Endothelial cell (in vitro differentiated cells): ENCODE measurements at regions not wholly inside any gene's neighbourhood (a gene's known extent, or its start where the extent isn't known, plus 50 kb on each side); places are given as distances from the start of the nearest gene placed in this dataset.

Experiments used
- DNase-seq: peaks from one replicate; pipeline ENCODE4 v3.0.0; 2021; ENCODE audit warnings: low spot score
- H3K27ac Mint-ChIP-seq: one replicate; pipeline ENCODE4 v1.8.0; 2021; ENCODE audit warnings: mixed read lengths, inconsistent platforms; ENCODE audit not compliant: unreplicated experiment
- H3K27me3 Mint-ChIP-seq: one replicate; pipeline ENCODE4 v1.8.0; 2021; ENCODE audit warnings: mild to moderate bottlenecking, moderate library complexity, mixed read lengths, inconsistent platforms; ENCODE audit not compliant: unreplicated experiment
- H3K36me3 Mint-ChIP-seq: one replicate; pipeline ENCODE4 v1.8.0; 2021; ENCODE audit warnings: mild to moderate bottlenecking, low read depth, mixed read lengths, inconsistent platforms; ENCODE audit not compliant: unreplicated experiment
- H3K4me1 Mint-ChIP-seq: one replicate; pipeline ENCODE4 v1.8.0; 2021; ENCODE audit warnings: mild to moderate bottlenecking, mixed read lengths, inconsistent platforms; ENCODE audit not compliant: unreplicated experiment
- H3K4me3 Mint-ChIP-seq: one replicate; pipeline ENCODE4 v1.8.0; 2021; ENCODE audit warnings: mild to moderate bottlenecking, mixed read lengths, inconsistent platforms; ENCODE audit not compliant: unreplicated experiment
- H3K9me3 Mint-ChIP-seq: one replicate; pipeline ENCODE4 v1.8.0; 2021; ENCODE audit warnings: mixed read lengths, inconsistent platforms; ENCODE audit not compliant: unreplicated experiment
- TF ChIP-seq, protein P1 (sequence below): fragments of 200-600 bp; sonication (generic); IDR thresholded peaks from one replicate; pipeline ENCODE4 v1.5.0; 2021; ENCODE audit warnings: antibody characterized with exemption; ENCODE audit not compliant: unreplicated experiment

DNA sequence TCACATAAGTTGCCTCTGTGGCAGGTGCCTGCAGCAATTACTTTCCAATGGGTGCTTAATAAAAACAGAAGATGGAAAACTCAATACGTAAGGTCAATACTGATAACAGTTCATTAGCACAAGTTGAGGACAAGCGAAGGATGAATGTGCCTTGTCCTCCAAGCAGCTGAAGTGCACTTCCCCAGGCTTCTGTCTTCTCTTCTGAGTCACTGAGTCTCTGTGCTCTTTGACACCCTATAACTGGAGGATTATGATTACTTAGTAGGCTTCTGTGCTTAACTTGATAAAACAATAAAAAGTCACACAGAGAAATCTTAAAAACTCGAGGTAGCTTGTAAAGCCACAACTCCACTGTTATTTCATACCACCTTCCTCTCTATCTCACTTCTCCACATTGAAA, 216.6 kb upstream of the ADCY2 start:
- Mint-ChIP-seq H3K27ac (no peak overlapping the region), H3K36me3 (no peaks in the 10 kb centered on the region), H3K9me3 (no peaks in the 10 kb centered on the region), H3K4me1 (no peaks in the 10 kb centered on the region), H3K4me3 (no peak overlapping the region), H3K27me3 (no peaks in the 10 kb centered on the region)
- DNase-seq = no peak
- TF ChIP-seq, protein P1, sequence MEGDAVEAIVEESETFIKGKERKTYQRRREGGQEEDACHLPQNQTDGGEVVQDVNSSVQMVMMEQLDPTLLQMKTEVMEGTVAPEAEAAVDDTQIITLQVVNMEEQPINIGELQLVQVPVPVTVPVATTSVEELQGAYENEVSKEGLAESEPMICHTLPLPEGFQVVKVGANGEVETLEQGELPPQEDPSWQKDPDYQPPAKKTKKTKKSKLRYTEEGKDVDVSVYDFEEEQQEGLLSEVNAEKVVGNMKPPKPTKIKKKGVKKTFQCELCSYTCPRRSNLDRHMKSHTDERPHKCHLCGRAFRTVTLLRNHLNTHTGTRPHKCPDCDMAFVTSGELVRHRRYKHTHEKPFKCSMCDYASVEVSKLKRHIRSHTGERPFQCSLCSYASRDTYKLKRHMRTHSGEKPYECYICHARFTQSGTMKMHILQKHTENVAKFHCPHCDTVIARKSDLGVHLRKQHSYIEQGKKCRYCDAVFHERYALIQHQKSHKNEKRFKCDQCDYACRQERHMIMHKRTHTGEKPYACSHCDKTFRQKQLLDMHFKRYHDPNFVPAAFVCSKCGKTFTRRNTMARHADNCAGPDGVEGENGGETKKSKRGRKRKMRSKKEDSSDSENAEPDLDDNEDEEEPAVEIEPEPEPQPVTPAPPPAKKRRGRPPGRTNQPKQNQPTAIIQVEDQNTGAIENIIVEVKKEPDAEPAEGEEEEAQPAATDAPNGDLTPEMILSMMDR = no peak

DNA sequence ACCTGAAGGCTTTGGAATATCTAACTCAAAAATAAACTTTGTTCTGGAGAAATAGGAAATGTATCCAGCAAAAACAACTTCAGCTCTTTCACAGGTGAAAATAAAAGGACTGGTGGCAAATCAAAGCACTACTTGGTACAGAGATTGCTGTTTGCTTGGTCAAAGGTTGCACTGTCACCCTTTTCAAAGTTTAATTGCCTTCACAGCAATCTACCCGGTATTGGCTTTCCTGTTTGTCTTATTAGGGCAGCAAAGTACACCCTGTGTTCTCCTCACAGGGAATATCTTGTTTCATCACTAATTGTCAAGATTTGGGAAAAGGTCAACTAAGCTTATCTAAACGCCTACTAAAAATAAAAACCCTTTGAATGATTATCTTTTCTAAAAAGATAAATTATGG, 214.1 kb upstream of the ADCY2 start:
- no peaks in the 10 kb centered on the region for H3K9me3 Mint-ChIP-seq
- no peaks in the 10 kb centered on the region for H3K4me1 Mint-ChIP-seq
- H3K27me3 Mint-ChIP-seq = no peaks in the 10 kb centered on the region
- H3K4me3 Mint-ChIP-seq = no peak overlapping the region
- TF ChIP-seq, protein P1 = no peak
- no peak for DNase-seq
- no peak overlapping the region for H3K27ac Mint-ChIP-seq
- H3K36me3 Mint-ChIP-seq = no peaks in the 10 kb centered on the region

DNA sequence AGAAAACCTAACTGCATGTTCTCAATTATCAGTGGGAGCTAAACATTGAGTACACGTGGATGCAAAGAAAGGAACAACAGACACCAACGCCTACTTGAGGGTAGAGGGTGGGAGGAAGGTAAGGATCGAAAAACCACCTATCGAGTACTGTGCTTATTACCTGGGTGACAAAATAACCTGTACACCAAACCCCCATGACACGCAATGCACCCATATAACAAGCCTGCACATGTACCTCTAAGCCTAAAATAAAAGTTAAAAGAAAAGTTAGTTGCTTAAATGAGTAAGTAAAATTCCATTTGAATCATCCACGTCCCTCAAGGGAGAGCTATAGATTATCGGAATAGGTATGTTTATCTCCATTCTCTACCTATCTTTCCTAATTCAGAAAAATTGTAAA, 210.2 kb upstream of the ADCY2 start:
- no peaks in the 10 kb centered on the region for H3K36me3 Mint-ChIP-seq
- no peaks in the 10 kb centered on the region for H3K27me3 Mint-ChIP-seq
- no peak for DNase-seq
- no peaks in the 10 kb centered on the region for H3K4me1 Mint-ChIP-seq
- no peak overlapping the region for H3K4me3 Mint-ChIP-seq
- H3K9me3 Mint-ChIP-seq = no peaks in the 10 kb centered on the region
- H3K27ac Mint-ChIP-seq = no peak overlapping the region
- TF ChIP-seq, protein P1 = no peak

DNA sequence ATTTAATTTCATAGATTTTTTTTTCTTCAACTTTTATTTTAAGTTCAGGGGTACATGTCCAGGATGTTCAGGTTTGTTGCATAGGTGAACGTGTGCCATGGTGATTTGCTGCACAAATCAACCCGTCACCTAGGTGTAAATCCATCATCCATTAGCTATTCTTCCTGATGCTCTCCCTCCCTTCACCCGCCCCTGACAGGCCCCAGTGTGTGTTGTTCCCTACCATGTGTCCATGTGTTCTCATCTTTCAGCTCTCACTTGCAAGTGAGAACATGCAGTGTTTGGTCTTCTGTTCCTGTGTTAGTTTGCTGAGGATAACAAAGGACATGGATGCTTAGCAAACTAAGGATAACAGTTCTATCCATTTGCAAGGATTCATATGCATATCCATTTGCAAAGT, 209.1 kb upstream of the ADCY2 start:
- no peak overlapping the region for H3K4me3 Mint-ChIP-seq
- no peaks in the 10 kb centered on the region for H3K9me3 Mint-ChIP-seq
- TF ChIP-seq, protein P1 = no peak

DNA sequence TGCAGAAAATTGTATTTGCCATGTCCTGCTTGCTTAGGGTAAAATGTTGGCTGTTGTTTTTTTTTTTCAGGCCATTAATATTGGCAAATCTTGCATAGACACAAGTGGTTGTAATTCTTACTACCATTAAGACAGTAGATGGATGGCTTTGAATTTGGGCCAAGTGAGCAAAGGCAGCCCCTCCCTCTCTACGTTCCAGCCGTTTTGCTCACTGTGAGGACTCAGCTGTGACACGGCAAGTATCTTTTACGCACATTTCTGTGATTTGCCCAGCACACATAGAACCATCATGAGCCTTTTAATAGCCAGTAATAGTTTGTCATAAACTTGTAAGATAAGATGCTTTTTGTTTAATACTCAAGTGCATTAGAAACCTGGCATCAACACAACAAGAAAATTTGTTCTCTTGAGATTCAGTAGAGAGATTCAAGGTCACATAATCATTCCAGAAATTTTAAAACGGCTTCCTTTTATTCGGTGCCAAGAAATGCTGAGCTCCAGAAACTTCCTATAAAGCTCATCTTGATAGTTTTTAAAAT, 205.2 kb upstream of the ADCY2 start:
- no peaks in the 10 kb centered on the region for H3K9me3 Mint-ChIP-seq
- H3K27me3 Mint-ChIP-seq = no peaks in the 10 kb centered on the region
- H3K4me3 Mint-ChIP-seq = no peak overlapping the region
- H3K4me1 Mint-ChIP-seq = no peaks in the 10 kb centered on the region
- DNase-seq = no peak
- H3K27ac Mint-ChIP-seq = no peak overlapping the region
- no peaks in the 10 kb centered on the region for H3K36me3 Mint-ChIP-seq
- TF ChIP-seq, protein P1 = no peak

More for the DNA sequence above, 209.1 kb upstream of the ADCY2 start:
- Mint-ChIP-seq H3K4me1 (no peaks in the 10 kb centered on the region), H3K27ac (no peak overlapping the region), H3K36me3 (no peaks in the 10 kb centered on the region), H3K27me3 (no peaks in the 10 kb centered on the region)
- no peak for DNase-seq
